ENCODE measurements at regions not wholly inside any gene's neighbourhood (a gene's known extent, or its start where the extent isn't known, plus 50 kb on each side); places are given as distances from the start of the nearest gene placed in this dataset.

GRCh38 chr4:20572976-20573375 is 127.3 kb upstream of the PACRGL start:
- Histone ChIP-seq H3K27me3 (ENCODE audit: control insufficient read depth in 1 of 2, insufficient read depth in 2 of 2, low read length in 2 of 2) (no peaks in the 10 kb centered on the region; a peak in 1 of 5 replicates), H3K79me2 (ENCODE audit: insufficient read depth, low read length) (no peaks in the 10 kb centered on the region), H3K36me3 (replicated peaks in 1 of 2; ENCODE audit: control insufficient read depth in 1 of 2, insufficient read depth in 2 of 2, low read length in 2 of 2) (no peaks in the 10 kb centered on the region), H3K9me3 (ENCODE audit: low read length) (no peaks in the 10 kb centered on the region), H3K4me2 (ENCODE audit: low read depth, low read length) (no peak overlapping the region), H3K4me1 (ENCODE audit: insufficient read depth, low read length) (no peaks in the 10 kb centered on the region), H2AFZ (ENCODE audit: low read length) (no peak overlapping the region), H3K27ac (ENCODE audit: extremely low read length, insufficient read depth, low read length) (no peak overlapping the region), H4K20me1 (ENCODE audit: insufficient read depth, low read length) (no peaks in the 10 kb centered on the region), H3K4me3 (replicated peaks in 1 of 3; ENCODE audit: insufficient read depth in 1 of 3, low read depth in 2 of 3, low read length in 3 of 3) (no peak overlapping the region), H3K9ac (ENCODE audit: insufficient read depth, low read depth, low read length) (no peak overlapping the region)
- in situ Hi-C loops (cut with HindIII; ENCODE audit: extremely low pct_ligation_motif_present, low pct_unique_long_range_greater_than_20kb), result no loop called here
- 11% methylated on average over 8 of the region's 8 CpGs for WGBS (ENCODE audit: low lambda C conversion rate)
- DNase-seq (ENCODE audit: low spot score) (no peak), FAIRE-seq (no peak), ATAC-seq (no peak)
- BruUV-seq (replicated peaks), result no TSS peak
- POLR2A ChIA-PET, result no interaction called here
- CTCF ChIA-PET (ENCODE audit: low intra/inter-chr PET ratio, low total read pairs), result no interaction called here
- intact Hi-C loops (cut with micrococcal nuclease; ENCODE audit: unreplicated experiment), result no loop called here
- TF ChIP-seq TCF12 (IDR thresholded peaks at IDR 0.05) (no peak), TCF12 (CRISPR knock-in tag; IDR thresholded peaks at IDR 0.05) (no peak), CREM (IDR thresholded peaks at IDR 0.05) (no peak), CREM (CRISPR knock-in tag; IDR thresholded peaks at IDR 0.05) (no peak), EEA1 (CRISPR knock-in tag; IDR thresholded peaks at IDR 0.05; ENCODE audit: borderline replicate concordance) (no peak), ZNF30 (CRISPR knock-in tag; IDR thresholded peaks at IDR 0.05) (no peak), RELA (CRISPR knock-in tag; IDR thresholded peaks at IDR 0.05) (no peak), ZNF12 (CRISPR knock-in tag; IDR thresholded peaks at IDR 0.05) (no peak), SIN3B (IDR thresholded peaks at IDR 0.05; ENCODE audit: low read length) (no peak), GPBP1L1 (CRISPR knock-in tag; IDR thresholded peaks at IDR 0.05) (no peak), ZNF891 (CRISPR knock-in tag; IDR thresholded peaks at IDR 0.05) (no peak), ARNT (IDR thresholded peaks at IDR 0.05) (no peak), SOX6 (IDR thresholded peaks at IDR 0.05) (no peak), SOX6 (CRISPR knock-in tag; IDR thresholded peaks at IDR 0.05) (no peak), ZNF24 (IDR thresholded peaks at IDR 0.05) (no peak), KDM5A (IDR thresholded peaks at IDR 0.05; ENCODE audit: borderline replicate concordance, low read length) (no peak), ZNF10 (CRISPR knock-in tag; IDR thresholded peaks at IDR 0.05; ENCODE audit: borderline replicate concordance, low read depth) (no peak)
- TF ChIP-seq, protein P1, sequence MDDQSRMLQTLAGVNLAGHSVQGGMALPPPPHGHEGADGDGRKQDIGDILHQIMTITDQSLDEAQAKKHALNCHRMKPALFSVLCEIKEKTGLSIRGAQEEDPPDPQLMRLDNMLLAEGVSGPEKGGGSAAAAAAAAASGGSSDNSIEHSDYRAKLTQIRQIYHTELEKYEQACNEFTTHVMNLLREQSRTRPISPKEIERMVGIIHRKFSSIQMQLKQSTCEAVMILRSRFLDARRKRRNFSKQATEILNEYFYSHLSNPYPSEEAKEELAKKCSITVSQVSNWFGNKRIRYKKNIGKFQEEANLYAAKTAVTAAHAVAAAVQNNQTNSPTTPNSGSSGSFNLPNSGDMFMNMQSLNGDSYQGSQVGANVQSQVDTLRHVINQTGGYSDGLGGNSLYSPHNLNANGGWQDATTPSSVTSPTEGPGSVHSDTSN (CRISPR knock-in tag; IDR thresholded peaks at IDR 0.05; ENCODE audit: borderline replicate concordance), result no peak
- TF ChIP-seq, protein P2, sequence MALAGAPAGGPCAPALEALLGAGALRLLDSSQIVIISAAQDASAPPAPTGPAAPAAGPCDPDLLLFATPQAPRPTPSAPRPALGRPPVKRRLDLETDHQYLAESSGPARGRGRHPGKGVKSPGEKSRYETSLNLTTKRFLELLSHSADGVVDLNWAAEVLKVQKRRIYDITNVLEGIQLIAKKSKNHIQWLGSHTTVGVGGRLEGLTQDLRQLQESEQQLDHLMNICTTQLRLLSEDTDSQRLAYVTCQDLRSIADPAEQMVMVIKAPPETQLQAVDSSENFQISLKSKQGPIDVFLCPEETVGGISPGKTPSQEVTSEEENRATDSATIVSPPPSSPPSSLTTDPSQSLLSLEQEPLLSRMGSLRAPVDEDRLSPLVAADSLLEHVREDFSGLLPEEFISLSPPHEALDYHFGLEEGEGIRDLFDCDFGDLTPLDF (CRISPR knock-in tag; IDR thresholded peaks at IDR 0.05), result no peak
- TF ChIP-seq, protein P3, sequence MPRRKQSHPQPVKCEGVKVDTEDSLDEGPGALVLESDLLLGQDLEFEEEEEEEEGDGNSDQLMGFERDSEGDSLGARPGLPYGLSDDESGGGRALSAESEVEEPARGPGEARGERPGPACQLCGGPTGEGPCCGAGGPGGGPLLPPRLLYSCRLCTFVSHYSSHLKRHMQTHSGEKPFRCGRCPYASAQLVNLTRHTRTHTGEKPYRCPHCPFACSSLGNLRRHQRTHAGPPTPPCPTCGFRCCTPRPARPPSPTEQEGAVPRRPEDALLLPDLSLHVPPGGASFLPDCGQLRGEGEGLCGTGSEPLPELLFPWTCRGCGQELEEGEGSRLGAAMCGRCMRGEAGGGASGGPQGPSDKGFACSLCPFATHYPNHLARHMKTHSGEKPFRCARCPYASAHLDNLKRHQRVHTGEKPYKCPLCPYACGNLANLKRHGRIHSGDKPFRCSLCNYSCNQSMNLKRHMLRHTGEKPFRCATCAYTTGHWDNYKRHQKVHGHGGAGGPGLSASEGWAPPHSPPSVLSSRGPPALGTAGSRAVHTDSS (CRISPR knock-in tag; conservative IDR thresholded peaks at IDR 0.05), result no peak
